Ascending aorta (tissue), 2 donors: ENCODE measurements at regions not wholly inside any gene's neighbourhood (a gene's known extent, or its start where the extent isn't known, plus 50 kb on each side); places are given as distances from the start of the nearest gene placed in this dataset.

Experiments
- DNase-seq, 2 donors: peaks; one replicate each; pipeline ENCODE4 v3.0.0-alpha.2; 2019; ENCODE audit warnings: low spot score in 2 of 2
- H3K27ac ChIP-seq, 2 donors: fragments of 200-600 bp; sonication (generic); one replicate each; pipeline ENCODE4 v1.5.1; 2016 to 2017; ENCODE audit warnings: mild to moderate bottlenecking in 1 of 2
- H3K27me3 ChIP-seq: fragments of 200-600 bp; sonication (generic); one replicate; pipeline ENCODE4 v1.5.1; 2017
- H3K36me3 ChIP-seq, 2 donors: fragments of 200-600 bp; sonication (generic); one replicate each; pipeline ENCODE4 v1.5.1; 2016
- H3K4me1 ChIP-seq, 2 donors: fragments of 200-600 bp; sonication (generic); one replicate each; pipeline ENCODE4 v1.5.1; 2016 to 2017; ENCODE audit warnings: mild to moderate bottlenecking in 1 of 2
- H3K4me3 ChIP-seq, 2 donors: fragments of 200-600 bp; sonication (generic); one replicate each; pipeline ENCODE4 v1.5.1; 2016 to 2017; ENCODE audit warnings: mild to moderate bottlenecking in 1 of 2
- H3K9me3 ChIP-seq, 2 donors: fragments of 200-600 bp; sonication (generic); one replicate each; pipeline ENCODE4 v1.5.1; 2016
- CTCF ChIP-seq, 3 experiments: fragments of 200-600 bp in 2 of 3; fragments of 450-650 bp in 1 of 3; sonication (generic) in 2 of 3; IDR thresholded peaks; one replicate each; pipeline ENCODE4 v1.5.1; 2016 to 2019; ENCODE audit warnings: antibody characterized with exemption in 3 of 3, mild to moderate bottlenecking in 1 of 3, moderate library complexity in 1 of 3
- intact Hi-C: fragments of 100-400 bp; cut with DNase I; formaldehyde crosslinking; loops from one replicate; pipeline ENCODE4 v1.15.1; 2023

GRCh38 chr12:25833657-25834056, 124.8 kb upstream of the RASSF8 start:
- no peak for TF ChIP-seq CTCF (IDR thresholded peaks at IDR 0.05)
- Histone ChIP-seq H3K27ac (no peak overlapping the region), H3K9me3 (no peaks in the 10 kb centered on the region), H3K36me3 (no peaks in the 10 kb centered on the region), H3K4me1 (peaks cover 0 to under 1% of the 10 kb centered on the region in 2 donors), H3K4me3 (no peak overlapping the region), H3K27me3 (no peaks in the 10 kb centered on the region)
- intact Hi-C loops, result no loop called here
- no peak for DNase-seq

GRCh38 chr12:25835385-25835784, 123.1 kb upstream of the RASSF8 start:
- no peak overlapping the region for H3K4me3 ChIP-seq
- H3K36me3 ChIP-seq, result no peaks in the 10 kb centered on the region
- H3K9me3 ChIP-seq, result no peaks in the 10 kb centered on the region
- no peak overlapping the region for H3K27ac ChIP-seq
- no peaks in the 10 kb centered on the region for H3K27me3 ChIP-seq
- intact Hi-C loops, result no loop called here
- no peak for TF ChIP-seq CTCF (IDR thresholded peaks at IDR 0.05)
- H3K4me1 ChIP-seq, result no peaks in the 10 kb centered on the region
- DNase-seq, result no peak

- Histone ChIP-seq H3K36me3 (no peaks in the 10 kb centered on the region), H3K9me3 (no peaks in the 10 kb centered on the region), H3K27ac (no peak overlapping the region), H3K4me3 (no peak overlapping the region), H3K4me1 (no peaks in the 10 kb centered on the region), H3K27me3 (no peaks in the 10 kb centered on the region)
- no peak for DNase-seq
- intact Hi-C loops, result no loop called here
- no peak for TF ChIP-seq CTCF (IDR thresholded peaks at IDR 0.05)
These were observed 120.5 kb upstream of the RASSF8 start for GRCh38 chr12:25838007-25838406.

DNA sequence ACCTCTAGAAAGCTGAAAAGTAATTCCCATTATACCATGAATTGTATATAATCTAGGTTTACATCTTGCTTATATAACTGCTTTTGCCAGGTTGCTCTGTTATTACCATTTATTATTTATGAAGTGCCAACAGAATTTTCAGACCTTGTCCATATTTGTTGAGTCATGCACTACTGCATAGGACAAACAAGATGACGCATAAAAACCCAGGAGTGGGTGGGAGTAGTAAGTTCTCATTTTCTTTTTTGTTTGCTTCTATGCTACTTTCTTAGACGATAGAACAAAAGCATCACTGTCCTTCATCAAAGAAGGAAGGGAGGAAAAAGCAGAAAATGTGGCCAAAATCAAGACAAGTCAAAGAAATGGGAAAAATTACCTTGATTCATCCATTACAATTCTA, 119.0 kb upstream of the RASSF8 start:
- no peak for DNase-seq
- H3K27me3 ChIP-seq, result no peaks in the 10 kb centered on the region
- H3K4me3 ChIP-seq, result no peak overlapping the region
- no peak for TF ChIP-seq CTCF (IDR thresholded peaks at IDR 0.05)
- intact Hi-C loops, result no loop called here
- no peaks in the 10 kb centered on the region for H3K36me3 ChIP-seq
- H3K4me1 ChIP-seq, result no peaks in the 10 kb centered on the region
- H3K27ac ChIP-seq, result no peak overlapping the region
- no peaks in the 10 kb centered on the region for H3K9me3 ChIP-seq

GRCh38 chr12:25840678-25841465, 117.6 kb upstream of the RASSF8 start:
- DNase-seq, result no peak
- H3K36me3 ChIP-seq, result no peaks in the 10 kb centered on the region
- intact Hi-C loops, result loop anchor here (1.0 kb wide), 1 partner anchor 117 kb away; the partner anchor contains the start of gene RASSF8
- no peaks in the 10 kb centered on the region for H3K27me3 ChIP-seq
- H3K4me3 ChIP-seq, result no peak overlapping the region
- H3K4me1 ChIP-seq, result no peaks in the 10 kb centered on the region
- peak overlapping the region in 1 of 2 donors; percentile 44 for H3K27ac ChIP-seq
- no peaks in the 10 kb centered on the region for H3K9me3 ChIP-seq
- TF ChIP-seq CTCF (IDR thresholded peaks at IDR 0.05), result no peak
